ENCODE measurements at regions not wholly inside any gene's neighbourhood (a gene's known extent, or its start where the extent isn't known, plus 50 kb on each side); places are given as distances from the start of the nearest gene placed in this dataset.
"Not testable (repeated sequence)": the region's sequence is repeated elsewhere in the genome, so short reads cannot be mapped to it uniquely, and the experiment has no call there.

- no peak for DNase-seq (ENCODE audit: low spot score)
These were observed 233.4 kb downstream of the PTN start for GRCh38 chr7:137110091-137110509.

GRCh38 chr7:137107802-137108201, 235.7 kb downstream of the PTN start:
- DNase-seq (ENCODE audit: low spot score): not testable (repeated sequence)

- not testable (repeated sequence) for DNase-seq (ENCODE audit: low spot score)
These were observed 235.1 kb downstream of the CHRM2 start for GRCh38 chr7:137103526-137103925.

DNA sequence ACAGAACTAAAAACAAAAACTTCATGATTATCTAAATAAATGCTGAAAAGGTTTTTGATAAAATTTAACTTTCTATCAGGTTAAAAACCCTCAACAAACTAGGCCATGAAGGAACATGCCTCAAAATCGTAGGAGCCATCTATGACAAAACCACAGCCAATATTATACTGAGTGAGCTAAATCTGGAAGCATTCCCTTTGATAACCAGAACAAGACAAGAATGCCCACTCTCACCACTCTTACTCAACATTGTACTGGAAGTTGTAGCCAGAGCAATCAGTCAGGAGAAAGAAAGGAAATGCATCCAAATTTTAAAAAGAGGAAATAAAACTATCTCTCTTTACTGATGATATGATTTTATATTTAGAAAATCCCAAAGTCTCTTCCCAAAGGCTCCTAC, 228.7 kb downstream of the CHRM2 start:
- DNase-seq (ENCODE audit: low spot score): no peak

- no peak for DNase-seq (ENCODE audit: low spot score)
These were observed 228.2 kb downstream of the CHRM2 start for GRCh38 chr7:137096607-137097006.

- no peak for DNase-seq (ENCODE audit: low spot score)
These were observed 224.7 kb downstream of the CHRM2 start for GRCh38 chr7:137093198-137093597.

GRCh38 chr7:137091396-137091795, 222.9 kb downstream of the CHRM2 start:
- DNase-seq (ENCODE audit: low spot score): peak; percentile 5

GRCh38 chr7:137086896-137087295, 218.4 kb downstream of the CHRM2 start:
- DNase-seq (ENCODE audit: low spot score): no peak

- no peak for DNase-seq (ENCODE audit: low spot score)
These were observed 216.3 kb downstream of the CHRM2 start for GRCh38 chr7:137084607-137085380.

- DNase-seq (ENCODE audit: low spot score): no peak
These were observed 213.9 kb downstream of the CHRM2 start for GRCh38 chr7:137082391-137082790.

GRCh38 chr7:137081321-137082093, 213.1 kb downstream of the CHRM2 start:
- DNase-seq (ENCODE audit: low spot score): no peak

GRCh38 chr7:137080516-137081203, 212.2 kb downstream of the CHRM2 start:
- DNase-seq (ENCODE audit: low spot score): no peak

- no peak for DNase-seq (ENCODE audit: low spot score)
These were observed 210.3 kb downstream of the CHRM2 start for GRCh38 chr7:137078781-137079180.

DNA sequence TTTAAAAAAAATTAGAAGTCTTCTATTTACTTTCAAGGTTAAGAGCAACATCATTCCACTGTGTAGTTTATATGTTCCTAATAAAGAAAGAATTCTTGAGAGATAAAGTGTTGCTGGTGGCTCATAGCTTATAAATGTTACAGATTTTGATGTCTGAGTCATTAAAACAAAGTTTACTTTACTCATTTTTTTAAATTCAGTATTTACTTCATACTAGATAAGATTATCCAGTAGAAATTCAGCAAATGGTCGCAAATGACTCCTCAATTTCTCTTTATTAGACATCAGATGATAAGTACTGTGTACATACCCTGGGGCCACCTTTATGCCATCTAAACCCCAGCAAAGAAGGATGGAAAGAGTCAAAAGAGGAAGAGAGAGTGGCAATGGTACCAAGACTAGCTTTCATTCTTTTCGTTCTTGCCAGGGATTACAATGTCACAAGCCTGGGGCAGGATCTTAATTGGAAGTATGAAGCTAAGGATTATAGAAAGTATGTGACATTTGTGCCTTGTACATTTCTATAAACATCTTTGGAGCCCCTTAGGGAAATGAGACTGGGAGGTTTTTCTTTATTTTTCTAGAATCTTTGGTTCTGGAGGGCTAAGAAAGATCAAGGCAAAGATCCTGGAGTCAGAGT, 206.1 kb downstream of the CHRM2 start:
- DNase-seq (ENCODE audit: low spot score): no peak

DNA sequence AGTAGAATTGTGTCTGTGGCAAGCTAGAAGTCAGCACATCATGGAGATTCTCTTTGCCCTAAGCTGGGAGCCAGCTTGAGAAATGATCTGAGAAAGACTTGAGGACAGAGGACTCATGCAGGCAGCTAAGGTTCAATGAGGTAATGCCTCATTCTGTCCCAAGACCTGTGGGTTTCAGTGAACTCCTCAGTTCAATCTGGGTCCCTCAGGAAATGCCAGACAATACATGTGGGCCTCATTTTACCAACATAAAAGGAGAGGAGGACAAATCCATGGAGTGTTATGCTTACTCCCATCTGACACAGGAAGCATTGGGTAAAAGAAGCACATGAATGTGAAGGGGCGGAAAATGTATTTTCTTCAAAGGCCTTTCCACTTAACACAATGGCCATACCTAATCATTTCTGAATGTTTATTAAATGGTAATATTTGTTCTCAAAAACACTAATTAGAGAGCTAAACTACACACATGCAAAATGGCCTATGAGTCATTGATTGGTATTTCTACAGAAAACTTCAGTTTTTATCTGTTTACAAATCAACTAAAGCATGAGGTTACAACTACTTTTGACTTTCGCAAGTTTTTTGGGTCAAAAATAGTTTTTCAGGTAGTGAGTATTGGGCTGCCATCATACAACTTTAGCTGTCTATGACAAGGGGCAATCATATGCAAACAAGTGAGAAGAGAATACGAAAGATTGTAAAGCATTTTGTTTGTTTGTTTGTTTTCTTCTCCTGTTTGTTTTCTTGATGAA, 205.3 kb downstream of the CHRM2 start:
- DNase-seq (ENCODE audit: low spot score): no peak
